ENCODE measurements at regions not wholly inside any gene's neighbourhood (a gene's known extent, or its start where the extent isn't known, plus 50 kb on each side); places are given as distances from the start of the nearest gene placed in this dataset.
A peak's percentile ranks its signal among the peaks of the same experiment; 100 is the strongest.

- TF ChIP-seq CTCF (IDR thresholded peaks at IDR 0.05) = 0 out of 3 replicates have a peak, but pooled peaks have one; percentile 14
- no peak for TF ChIP-seq EP300 (IDR thresholded peaks at IDR 0.05)
- TF ChIP-seq PBX3 (IDR thresholded peaks at IDR 0.05) = no peak
- no peak for TF ChIP-seq POLR2A (IDR thresholded peaks at IDR 0.05; ENCODE audit: low read length)
- TF ChIP-seq SMC3 (IDR thresholded peaks at IDR 0.05) = no peak
- no peak for TF ChIP-seq RFX5 (IDR thresholded peaks at IDR 0.05)
- TF ChIP-seq USF2 (IDR thresholded peaks at IDR 0.05) = no peak
- TF ChIP-seq MAFK (IDR thresholded peaks at IDR 0.05; ENCODE audit: partially characterized antibody) = no peak
Observed at GRCh38 chr9:71628247-71628646, 140.1 kb downstream of the CEMIP2 start.

Measured in A549 (cell line).